ENCODE measurements at regions not wholly inside any gene's neighbourhood (a gene's known extent, or its start where the extent isn't known, plus 50 kb on each side); places are given as distances from the start of the nearest gene placed in this dataset.

DNA sequence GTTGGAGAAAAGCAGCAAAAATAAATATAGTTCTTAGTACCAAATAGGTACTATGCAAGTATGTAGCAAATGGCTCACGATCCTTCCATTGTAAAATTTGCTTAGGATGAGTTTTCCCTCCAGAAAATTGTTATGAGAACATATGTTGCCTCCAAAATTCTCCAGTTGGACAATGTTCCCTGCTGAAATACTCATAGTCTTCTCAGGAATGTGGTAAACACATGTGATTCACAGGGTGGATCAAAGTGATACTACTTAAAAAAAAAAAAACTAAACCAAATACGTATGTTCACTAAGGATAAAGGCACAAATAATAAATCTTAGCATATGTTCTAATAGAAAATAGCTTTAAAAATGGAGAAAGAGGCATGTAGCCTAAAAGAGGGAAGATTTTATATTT is 84.3 kb upstream of the ZNF385D start:
- TF ChIP-seq, protein P1, sequence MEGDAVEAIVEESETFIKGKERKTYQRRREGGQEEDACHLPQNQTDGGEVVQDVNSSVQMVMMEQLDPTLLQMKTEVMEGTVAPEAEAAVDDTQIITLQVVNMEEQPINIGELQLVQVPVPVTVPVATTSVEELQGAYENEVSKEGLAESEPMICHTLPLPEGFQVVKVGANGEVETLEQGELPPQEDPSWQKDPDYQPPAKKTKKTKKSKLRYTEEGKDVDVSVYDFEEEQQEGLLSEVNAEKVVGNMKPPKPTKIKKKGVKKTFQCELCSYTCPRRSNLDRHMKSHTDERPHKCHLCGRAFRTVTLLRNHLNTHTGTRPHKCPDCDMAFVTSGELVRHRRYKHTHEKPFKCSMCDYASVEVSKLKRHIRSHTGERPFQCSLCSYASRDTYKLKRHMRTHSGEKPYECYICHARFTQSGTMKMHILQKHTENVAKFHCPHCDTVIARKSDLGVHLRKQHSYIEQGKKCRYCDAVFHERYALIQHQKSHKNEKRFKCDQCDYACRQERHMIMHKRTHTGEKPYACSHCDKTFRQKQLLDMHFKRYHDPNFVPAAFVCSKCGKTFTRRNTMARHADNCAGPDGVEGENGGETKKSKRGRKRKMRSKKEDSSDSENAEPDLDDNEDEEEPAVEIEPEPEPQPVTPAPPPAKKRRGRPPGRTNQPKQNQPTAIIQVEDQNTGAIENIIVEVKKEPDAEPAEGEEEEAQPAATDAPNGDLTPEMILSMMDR (IDR thresholded peaks at IDR 0.05), result no peak
- no peak for TF ChIP-seq ZFX (IDR thresholded peaks at IDR 0.05; ENCODE audit: borderline replicate concordance)
- no peak overlapping the region for H3K27ac ChIP-seq

DNA sequence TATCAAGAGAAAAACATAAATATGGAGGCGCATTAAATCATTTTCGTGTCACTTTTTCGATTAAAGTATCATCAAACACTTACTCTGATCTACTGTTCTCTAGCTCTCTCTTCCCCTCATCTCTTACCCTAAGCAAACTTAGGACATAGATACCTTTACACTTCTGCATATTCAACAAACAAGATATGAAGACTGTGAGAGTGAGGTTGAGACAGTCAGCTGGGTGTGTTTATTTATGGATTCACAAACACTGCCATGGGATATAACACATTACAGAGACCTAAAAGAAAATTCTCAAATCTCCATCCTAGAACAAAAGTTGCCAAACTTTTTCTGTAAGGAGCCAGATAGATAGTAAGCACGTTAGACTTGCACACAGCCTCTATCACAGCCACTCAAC is 85.2 kb upstream of the ZNF385D start:
- no peak overlapping the region for H3K27ac ChIP-seq
- TF ChIP-seq, protein P1 (IDR thresholded peaks at IDR 0.05), result no peak
- TF ChIP-seq ZFX (IDR thresholded peaks at IDR 0.05; ENCODE audit: borderline replicate concordance), result no peak

DNA sequence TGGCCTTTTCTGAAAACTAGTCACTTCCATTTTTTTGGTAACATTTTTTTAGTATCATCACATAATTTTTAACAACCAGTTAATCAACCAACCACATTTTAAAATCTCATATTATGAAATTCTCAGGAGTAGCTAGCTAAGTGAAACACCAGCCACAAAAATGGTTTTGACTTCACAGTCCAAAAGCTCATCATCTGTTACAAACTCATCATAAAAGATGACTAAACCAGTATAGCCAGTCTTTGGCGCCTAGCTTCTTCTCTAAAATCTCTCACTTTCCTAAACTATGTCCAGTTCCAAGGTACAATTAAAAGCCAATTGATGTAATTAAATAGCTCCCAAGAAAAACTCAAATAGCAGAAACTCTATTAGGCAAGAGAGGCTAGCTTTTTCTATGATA is 88.2 kb upstream of the ZNF385D start:
- TF ChIP-seq, protein P1 (IDR thresholded peaks at IDR 0.05), result no peak
- no peak overlapping the region for H3K27ac ChIP-seq

DNA sequence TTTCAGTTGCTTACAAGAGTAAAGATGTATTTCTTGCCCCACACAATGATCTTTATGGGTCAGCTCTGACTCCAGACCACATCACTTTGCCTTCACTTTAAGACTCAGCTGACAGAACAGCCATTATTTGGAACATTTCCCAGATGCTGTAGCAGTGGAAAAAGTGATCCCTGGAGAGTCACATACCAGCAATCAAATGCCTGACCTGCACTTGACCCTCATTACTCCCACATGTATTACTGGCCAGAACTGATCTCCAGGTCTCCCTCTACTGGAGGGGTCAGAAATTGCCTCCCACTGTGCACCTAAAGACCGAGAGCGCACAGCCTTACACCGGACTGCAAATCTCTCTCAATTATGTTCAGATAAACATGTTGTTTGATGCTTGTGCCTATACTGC is 88.6 kb upstream of the ZNF385D start:
- TF ChIP-seq ZFX (IDR thresholded peaks at IDR 0.05; ENCODE audit: borderline replicate concordance), result no peak
- TF ChIP-seq, protein P1 (IDR thresholded peaks at IDR 0.05), result peak; percentile 56
- H3K27ac ChIP-seq, result no peak overlapping the region

DNA sequence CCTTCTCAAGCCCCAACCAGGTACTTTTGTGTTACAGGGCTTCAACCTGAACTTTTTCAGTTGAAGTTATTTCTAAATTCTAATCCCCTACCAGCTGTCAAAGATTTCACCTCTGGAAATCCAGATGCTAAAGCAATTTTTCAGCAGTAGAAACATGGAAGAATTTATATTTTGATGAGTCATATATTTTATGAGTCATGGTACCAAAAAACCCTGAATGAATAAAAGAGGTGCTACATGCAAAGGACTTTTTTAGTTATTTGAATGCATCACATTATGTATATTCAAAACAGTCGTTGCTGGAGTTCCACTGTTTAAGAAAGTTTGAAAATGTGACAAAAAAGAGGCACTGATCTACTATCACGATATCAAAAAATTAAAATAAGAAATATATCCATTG is 96.0 kb upstream of the ZNF385D start:
- H3K27ac ChIP-seq, result no peak overlapping the region
- no peak for TF ChIP-seq ZFX (IDR thresholded peaks at IDR 0.05; ENCODE audit: borderline replicate concordance)
- TF ChIP-seq, protein P1 (IDR thresholded peaks at IDR 0.05), result no peak

DNA sequence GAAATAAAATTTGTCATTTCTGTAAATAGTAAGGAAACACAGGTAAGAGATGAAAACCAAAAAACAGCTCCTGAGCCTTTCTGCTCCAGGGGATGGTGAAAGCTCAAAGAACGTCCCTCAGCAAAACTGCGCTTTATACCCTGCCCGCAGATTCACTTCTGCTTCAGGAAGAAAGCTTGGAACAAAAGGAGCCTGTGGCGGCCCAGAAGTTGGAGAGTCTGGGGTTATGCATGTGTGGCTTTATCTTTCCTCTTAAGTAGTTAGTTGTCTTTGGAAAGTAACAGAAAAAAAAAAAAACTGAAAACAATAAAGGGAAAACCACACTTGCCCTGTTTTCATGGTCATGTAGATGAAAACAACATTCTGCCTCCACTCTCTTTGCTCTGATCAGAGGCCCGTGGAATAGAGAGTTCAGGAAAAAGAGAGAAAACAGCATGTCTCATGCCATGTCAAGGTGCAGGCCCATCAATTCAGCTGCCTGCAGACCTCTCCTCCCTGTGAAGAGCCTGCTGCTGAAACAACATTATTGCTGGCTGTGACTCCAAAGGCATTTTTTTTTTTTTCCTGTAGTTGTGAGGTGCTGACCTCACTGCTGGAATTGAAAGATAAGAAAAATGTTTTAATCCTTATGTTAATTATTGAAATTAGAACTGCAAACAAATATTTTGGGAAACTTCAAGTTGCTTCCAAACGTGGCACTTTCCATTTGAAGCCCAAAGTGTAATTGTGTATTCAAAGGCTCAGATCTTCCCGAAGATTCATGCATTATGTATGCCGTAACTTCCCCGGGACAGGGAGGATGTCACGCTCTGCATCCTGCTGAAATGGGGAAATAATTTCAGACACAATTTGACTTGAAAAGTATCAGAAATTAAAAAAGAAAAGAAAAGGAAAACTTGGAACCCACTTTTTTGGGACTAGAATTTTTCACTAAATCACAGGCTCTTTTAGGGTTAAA is 108.4 kb upstream of the ZNF385D start:
- TF ChIP-seq, protein P1 (IDR thresholded peaks at IDR 0.05), result no peak
- TF ChIP-seq ZFX (IDR thresholded peaks at IDR 0.05; ENCODE audit: borderline replicate concordance), result no peak
- H3K27ac ChIP-seq, result no peak overlapping the region

DNA sequence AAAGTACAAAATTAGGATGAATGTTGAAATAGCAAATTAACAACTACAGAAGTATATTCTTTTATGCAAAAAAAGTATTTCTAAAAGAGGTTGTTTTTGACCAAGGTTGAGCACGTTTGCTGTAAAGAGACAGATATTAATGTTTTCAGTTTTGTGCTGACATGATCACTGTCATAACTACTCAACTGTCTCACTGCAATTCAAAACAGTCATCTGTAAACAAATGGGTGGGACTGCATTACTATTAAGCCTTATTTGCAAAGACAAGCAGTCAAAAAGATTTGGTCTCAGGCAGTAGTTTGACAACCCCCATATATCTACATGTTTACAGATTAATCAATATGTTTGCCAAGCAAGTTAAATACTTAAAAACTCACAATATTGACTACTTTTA is 109.1 kb upstream of the ZNF385D start:
- H3K27ac ChIP-seq, result no peak overlapping the region
- TF ChIP-seq, protein P1 (IDR thresholded peaks at IDR 0.05), result no peak
- no peak for TF ChIP-seq ZFX (IDR thresholded peaks at IDR 0.05; ENCODE audit: borderline replicate concordance)

All from 22Rv1 (cell line).